HUES6 (cell line): ENCODE measurements at regions not wholly inside any gene's neighbourhood (a gene's known extent, or its start where the extent isn't known, plus 50 kb on each side); places are given as distances from the start of the nearest gene placed in this dataset.

Experiments
- H3K27ac ChIP-seq: 2 replicates; pipeline ENCODE4 v1.7.0; 2013; ENCODE audit warnings: low read depth, mild to moderate bottlenecking, low read length, inconsistent platforms
- H3K27me3 ChIP-seq: 2 replicates; pipeline ENCODE4 v1.6.1; 2013; ENCODE audit warnings: low read length; ENCODE audit not compliant: control insufficient read depth, insufficient read depth
- H3K36me3 ChIP-seq: 2 replicates; pipeline ENCODE4 v1.6.1; 2013; ENCODE audit warnings: low read length; ENCODE audit not compliant: control insufficient read depth, insufficient read depth
- H3K4me1 ChIP-seq: 2 replicates; pipeline ENCODE4 v1.6.1; 2013; ENCODE audit warnings: low read length; ENCODE audit not compliant: control insufficient read depth, insufficient read depth
- H3K4me3 ChIP-seq: 2 replicates; pipeline ENCODE4 v1.5.1; 2013; ENCODE audit warnings: low read depth, low read length
- H3K9ac ChIP-seq: one replicate; pipeline ENCODE4 v1.6.1; 2013; ENCODE audit warnings: mild to moderate bottlenecking, low read length
- H3K9me3 ChIP-seq: 2 replicates; pipeline ENCODE4 v1.6.1; 2013; ENCODE audit warnings: low read depth, low read length; ENCODE audit not compliant: control insufficient read depth, insufficient read depth

DNA sequence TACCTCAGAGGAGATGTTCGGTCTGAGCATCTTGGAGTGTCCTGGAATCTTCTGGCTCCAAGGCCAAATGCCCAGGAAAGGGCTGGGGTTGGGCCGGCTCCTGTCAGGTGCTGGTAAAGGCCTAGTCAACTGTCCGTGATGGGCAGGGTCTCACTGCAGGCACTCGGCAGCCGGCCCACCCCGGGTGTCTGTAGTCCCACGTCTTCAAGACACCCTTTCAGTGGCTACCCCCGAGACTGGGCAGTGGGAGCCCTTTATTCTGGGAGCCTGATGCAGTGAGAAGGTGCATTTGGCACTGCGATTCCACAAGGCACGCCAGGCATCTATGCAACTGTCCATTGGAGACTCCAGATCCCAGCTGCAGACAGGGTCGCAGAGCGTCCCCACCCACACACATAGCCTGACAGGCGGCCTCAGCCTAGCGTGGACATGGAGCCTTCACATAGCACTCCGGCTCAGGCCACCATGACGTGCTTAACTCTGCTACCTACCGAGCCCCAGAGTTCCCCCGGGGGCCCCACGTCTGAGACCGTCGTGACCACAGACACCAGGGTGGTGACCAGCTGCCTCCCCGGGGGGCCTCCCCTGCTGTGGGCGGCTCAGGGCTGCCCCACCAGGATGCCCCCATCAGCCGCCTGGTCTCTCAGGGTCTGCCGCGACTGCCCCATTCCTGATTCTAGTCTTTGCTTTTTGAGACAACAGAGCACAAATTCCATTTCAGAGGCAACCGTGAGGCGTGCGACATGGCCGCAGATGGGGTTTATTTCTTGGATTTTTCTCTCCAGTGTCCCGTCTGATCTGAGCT lies 331.8 kb upstream of the SFSWAP start:
- peaks cover 60% of the 10 kb centered on the region for H3K27me3 ChIP-seq
- no peaks in the 10 kb centered on the region for H3K36me3 ChIP-seq
- H3K9ac ChIP-seq: no peak overlapping the region
- H3K27ac ChIP-seq: no peak overlapping the region
- 0 out of 2 replicates have a peak, but pooled peaks cover 6% of the 10 kb centered on the region for H3K9me3 ChIP-seq
- no peak overlapping the region for H3K4me3 ChIP-seq
- peaks cover 16% of the 10 kb centered on the region; the same call in 1 of the 2 replicates for H3K4me1 ChIP-seq

DNA sequence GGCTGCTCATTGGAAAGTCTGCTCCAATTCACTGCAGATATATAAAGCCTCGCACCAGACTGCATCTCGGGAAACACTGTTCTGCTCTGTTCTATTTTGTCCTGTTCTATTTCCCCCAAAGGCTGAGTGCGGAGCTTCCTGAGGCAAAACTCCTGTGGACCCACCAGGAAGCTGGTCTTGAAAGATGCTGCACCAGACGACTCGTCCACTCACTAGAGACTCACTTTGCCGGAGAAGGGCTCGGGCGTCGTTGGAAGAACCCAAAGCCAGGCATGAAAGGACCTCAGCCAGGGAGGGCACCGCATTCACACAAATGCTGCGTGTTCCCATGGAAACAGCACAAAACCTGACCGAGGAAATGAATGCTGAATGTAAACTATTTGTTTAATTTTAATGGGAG lies 331.2 kb upstream of the SFSWAP start:
- H3K4me3 ChIP-seq: peak overlapping the region; percentile 48; the same call in 1 of the 2 replicates
- peaks cover 67% of the 10 kb centered on the region for H3K27me3 ChIP-seq
- H3K9ac ChIP-seq: no peak overlapping the region
- peaks cover 17% of the 10 kb centered on the region; the same call in 1 of the 2 replicates for H3K4me1 ChIP-seq
- no peak overlapping the region for H3K27ac ChIP-seq
- no peaks in the 10 kb centered on the region for H3K36me3 ChIP-seq
- 0 out of 2 replicates have a peak, but pooled peaks cover 6% of the 10 kb centered on the region for H3K9me3 ChIP-seq

DNA sequence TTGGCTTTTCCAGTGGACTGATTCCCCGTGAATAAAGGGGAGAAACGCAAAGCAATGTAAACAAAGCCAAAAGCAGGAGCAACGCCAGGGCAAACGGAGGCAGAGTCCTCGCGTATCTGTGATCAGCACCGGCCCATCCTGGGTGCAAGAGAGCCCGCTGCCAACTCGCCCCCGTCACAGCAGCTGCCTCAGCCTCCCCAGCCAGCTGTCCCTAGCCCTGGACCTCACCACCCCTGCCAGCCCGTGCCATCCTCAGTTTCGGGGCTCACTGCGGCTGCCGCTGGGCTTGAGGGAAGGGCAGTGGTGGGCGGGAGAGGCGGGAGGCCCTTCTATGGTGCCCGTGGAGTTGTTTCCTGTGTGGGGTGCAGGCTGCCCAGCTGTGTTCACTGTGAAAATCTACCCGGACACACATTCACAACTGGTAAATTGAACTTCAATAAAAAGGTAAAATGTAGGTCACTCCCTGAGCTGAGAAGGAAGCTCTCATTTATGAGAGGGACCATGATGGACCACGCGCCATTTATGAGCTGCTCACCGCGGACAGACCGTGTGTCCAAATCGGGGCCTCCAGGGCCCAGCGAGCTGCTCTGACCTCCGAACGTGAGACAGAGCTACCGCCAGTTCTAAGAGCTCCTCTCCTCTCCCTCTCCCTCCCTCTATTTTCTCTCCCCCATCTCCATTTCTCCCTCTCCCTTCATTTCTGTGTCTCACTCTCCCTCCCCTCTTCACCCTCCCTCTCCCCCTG lies 330.5 kb upstream of the SFSWAP start:
- Histone ChIP-seq H3K36me3 (no peaks in the 10 kb centered on the region), H3K4me1 (peaks cover 18% of the 10 kb centered on the region; the same call in 1 of the 2 replicates), H3K9ac (no peak overlapping the region), H3K27ac (no peak overlapping the region), H3K9me3 (0 out of 2 replicates have a peak, but pooled peaks cover 6% of the 10 kb centered on the region), H3K27me3 (peaks cover 72% of the 10 kb centered on the region), H3K4me3 (peak overlapping the region; percentile 48)

DNA sequence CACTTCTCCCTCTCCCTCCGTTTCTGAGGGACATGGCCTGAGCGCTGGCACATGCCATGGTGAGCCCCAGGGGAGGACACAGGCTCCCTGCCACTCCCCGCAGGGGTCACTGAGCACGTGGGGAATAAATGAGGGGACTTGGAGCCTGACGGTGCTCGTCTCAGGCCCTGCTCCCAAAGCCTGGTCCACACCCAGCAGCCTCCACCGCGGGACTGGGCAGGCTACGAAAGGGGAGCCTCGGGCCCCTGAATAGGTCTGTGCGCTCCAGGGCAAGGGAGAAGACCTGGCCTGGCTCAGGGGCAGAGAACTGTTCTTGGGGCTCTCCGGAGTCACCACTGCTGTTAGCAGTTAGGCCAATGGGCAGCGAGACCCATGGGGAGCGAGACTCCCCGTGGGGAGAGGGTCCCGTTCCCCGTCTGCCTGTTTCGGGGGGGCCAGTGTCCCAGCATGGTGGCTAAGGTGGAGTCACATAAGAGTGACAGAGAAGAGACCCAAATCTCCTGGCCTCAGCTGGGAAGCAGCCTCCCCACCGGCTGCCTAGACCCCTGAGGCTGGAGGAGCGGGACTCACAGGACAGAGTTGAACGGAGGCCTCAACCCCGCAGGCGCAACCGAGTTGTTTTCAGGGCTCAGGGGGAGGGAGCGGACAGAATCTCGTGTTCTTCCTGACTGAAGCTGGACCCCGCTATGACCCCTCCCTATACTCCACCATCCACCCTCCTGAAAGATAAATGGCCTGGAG lies 329.8 kb upstream of the SFSWAP start:
- 0 out of 2 replicates have a peak, but pooled peaks cover 6% of the 10 kb centered on the region for H3K9me3 ChIP-seq
- H3K9ac ChIP-seq: no peak overlapping the region

DNA sequence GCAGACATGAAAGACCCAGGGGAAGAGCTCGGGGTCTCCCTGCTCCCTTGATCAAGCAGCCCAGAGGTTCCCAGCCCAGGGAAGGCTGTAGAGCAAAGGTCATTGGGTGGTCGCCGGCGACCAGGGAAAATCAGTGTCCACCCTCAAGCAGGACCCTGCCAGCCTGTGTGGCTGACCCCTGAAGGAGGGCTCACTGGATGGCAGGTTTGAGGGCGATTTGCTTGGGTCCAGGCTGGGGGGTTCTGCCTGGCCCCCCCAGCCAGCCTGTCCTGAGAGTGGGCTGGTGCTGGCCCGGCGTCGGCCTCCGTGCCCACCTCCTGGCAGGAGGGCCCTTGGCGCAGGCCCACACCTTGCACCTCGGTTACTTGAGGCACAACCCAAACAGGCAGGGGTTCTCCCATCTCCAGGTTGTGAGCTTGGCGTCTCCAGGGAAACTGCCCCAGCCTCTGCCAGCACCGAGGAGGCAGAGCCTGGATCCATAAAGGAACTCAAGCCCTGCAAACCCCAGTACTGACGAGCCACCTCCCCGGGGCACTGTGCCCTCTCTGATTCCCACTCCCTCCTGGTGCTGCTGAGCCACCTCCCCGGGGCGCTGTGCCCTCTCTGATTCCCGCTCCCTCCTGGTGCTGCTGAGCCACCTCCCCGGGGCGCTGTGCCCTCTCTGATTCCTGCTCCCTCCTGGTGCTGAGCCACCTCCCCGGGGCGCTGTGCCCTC lies 329.0 kb upstream of the SFSWAP start:
- Histone ChIP-seq H3K36me3 (no peaks in the 10 kb centered on the region), H3K4me3 (peak overlapping the region; percentile 48; the same call in 1 of the 2 replicates), H3K27ac (no peak overlapping the region), H3K9me3 (0 out of 2 replicates have a peak, but pooled peaks cover 4% of the 10 kb centered on the region), H3K27me3 (peaks cover 81% of the 10 kb centered on the region), H3K9ac (no peak overlapping the region), H3K4me1 (peaks cover 22% of the 10 kb centered on the region; the same call in 1 of the 2 replicates)

More for the DNA sequence above, 329.8 kb upstream of the SFSWAP start:
- no peaks in the 10 kb centered on the region for H3K36me3 ChIP-seq
- no peak overlapping the region for H3K27ac ChIP-seq
- peaks cover 79% of the 10 kb centered on the region for H3K27me3 ChIP-seq
- H3K4me3 ChIP-seq: peak overlapping the region; percentile 48
- peaks cover 18% of the 10 kb centered on the region; the same call in 1 of the 2 replicates for H3K4me1 ChIP-seq

DNA sequence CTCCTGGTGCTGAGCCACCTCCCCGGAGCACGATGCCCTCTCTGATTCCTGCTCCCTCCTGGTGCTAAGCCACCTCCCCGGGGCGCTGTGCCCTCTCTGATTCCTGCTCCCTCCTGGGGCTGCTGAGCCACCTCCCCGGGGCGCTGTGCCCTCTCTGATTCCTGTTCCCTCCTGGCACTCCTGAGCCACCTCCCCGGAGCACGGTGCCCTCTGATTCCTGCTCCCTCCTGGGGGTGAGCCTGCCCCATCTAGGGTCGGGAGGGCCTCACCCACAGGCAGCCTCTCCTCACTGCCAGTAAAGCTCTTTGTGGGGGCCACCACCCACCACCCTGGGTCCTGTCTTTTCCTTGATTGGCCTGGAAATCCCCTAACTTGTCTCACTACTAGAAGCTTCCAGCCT lies 327.6 kb upstream of the SFSWAP start:
- H3K9ac ChIP-seq: no peak overlapping the region
- H3K27me3 ChIP-seq: peaks cover 70% of the 10 kb centered on the region

DNA sequence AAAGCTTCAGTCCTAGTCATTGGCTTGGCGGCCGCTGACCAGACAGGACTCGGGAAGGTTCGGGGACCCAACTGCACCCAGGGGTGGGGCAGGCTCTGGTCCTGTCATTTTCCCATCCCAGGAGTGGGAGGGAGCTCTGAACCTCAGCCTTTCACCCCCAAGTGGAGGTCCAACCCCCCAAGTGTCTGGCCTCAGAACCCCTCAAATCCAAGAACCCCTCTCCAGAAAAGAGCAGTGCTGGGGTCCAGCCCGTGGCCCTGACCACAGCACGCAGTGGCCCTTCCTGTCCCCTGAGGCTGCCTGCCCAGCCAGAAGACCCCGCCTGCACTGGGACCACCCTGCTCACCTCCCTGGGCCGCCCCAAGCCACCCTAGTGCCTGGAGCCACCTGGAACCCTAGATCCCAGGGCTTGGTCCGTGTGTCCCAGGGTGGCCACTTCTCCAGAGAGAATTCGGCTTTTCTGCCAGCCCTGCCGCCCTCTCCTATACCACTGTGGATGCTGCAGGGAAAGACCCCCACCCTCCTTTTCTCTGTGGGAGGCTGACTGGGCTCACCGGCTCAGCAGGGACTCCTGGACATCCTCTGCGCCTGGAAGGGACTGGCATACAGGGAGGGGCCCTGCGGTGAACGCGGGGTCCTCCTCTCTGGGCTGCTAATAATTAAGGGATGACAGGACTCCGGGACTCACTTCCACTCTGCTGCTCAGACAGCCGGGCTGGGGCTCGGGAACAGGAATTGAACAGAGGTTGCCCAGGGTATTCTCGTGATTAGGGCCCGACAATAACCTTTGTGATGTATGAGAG lies 326.9 kb upstream of the SFSWAP start:
- Histone ChIP-seq H3K4me1 (peaks cover 34% of the 10 kb centered on the region), H3K36me3 (no peaks in the 10 kb centered on the region), H3K4me3 (no peak overlapping the region), H3K9ac (no peak overlapping the region), H3K27me3 (peaks cover 64% of the 10 kb centered on the region), H3K27ac (no peak overlapping the region), H3K9me3 (no peaks in the 10 kb centered on the region)

More for the DNA sequence above, 327.6 kb upstream of the SFSWAP start:
- Histone ChIP-seq H3K9me3 (no peaks in the 10 kb centered on the region), H3K36me3 (no peaks in the 10 kb centered on the region), H3K4me1 (peaks cover 32% of the 10 kb centered on the region), H3K4me3 (no peak overlapping the region), H3K27ac (no peak overlapping the region)

DNA sequence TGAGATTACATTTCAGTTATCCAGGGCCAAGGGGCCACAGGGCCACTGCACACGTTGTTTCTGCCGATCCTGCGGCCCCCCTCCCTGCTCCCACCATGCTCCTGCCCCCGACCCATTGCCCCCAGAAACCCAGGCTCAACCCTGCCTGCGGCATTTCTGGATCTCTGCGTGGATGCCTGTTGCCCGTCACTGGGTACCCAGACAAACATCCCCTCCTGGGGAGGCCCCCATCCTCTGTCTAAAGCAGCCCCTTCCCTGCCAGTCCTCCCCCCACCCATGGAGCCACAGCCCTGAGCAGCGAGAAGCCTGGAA lies 326.4 kb upstream of the SFSWAP start:
- Histone ChIP-seq H3K4me1 (peaks cover 33% of the 10 kb centered on the region), H3K4me3 (no peak overlapping the region), H3K36me3 (no peaks in the 10 kb centered on the region), H3K9ac (no peak overlapping the region), H3K27me3 (peaks cover 58% of the 10 kb centered on the region), H3K27ac (no peak overlapping the region), H3K9me3 (no peaks in the 10 kb centered on the region)

DNA sequence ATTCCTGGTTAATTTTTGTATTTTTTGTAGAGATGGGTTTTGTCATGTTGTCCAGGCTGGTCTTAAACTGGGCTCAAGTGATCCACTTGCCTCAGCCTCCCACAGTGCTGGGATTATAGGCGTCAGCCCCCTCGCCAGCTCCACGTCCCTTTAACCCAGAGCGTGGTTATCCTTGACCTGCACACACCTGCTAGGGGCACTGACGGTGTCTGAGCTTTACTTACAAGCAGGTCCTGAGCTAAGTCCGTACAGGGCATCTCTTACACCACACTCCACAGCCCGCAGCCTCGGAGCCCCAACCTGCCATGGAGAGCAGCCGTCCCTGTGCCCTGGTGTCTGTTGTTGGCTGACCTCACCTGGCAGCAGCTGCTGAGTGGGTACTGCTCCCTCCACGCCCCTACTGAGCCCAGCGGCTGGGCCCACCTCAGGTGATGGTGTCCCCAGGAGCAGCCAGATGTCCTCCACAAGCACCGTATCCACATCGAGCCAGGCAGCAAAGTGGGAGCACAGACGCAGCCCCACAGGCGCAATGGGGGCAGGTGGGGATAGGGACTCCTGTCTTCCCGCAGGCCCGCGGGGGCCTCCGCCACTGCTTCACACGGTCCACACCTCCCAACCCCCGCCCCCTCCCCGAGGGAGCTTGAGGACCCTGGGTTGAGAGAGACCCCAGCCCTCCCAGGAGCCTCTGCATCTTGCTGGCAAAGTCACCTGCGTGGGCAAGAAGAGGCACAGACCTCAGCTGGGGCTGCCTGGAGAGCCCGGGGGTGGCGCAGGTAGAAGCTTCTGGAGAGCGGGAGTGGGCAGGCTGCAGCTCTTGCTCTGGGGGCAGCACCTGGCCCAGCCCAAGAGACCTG lies 325.4 kb upstream of the SFSWAP start:
- Histone ChIP-seq H3K36me3 (no peaks in the 10 kb centered on the region), H3K4me3 (no peak overlapping the region), H3K9me3 (no peaks in the 10 kb centered on the region), H3K27me3 (peaks cover 48% of the 10 kb centered on the region), H3K27ac (no peak overlapping the region), H3K9ac (no peak overlapping the region), H3K4me1 (peaks cover 22% of the 10 kb centered on the region)
